ENCODE measurements at regions not wholly inside any gene's neighbourhood (a gene's known extent, or its start where the extent isn't known, plus 50 kb on each side); places are given as distances from the start of the nearest gene placed in this dataset.

- Histone ChIP-seq H3K27ac (ENCODE audit: low read depth, low read length) (no peak overlapping the region), H3K27me3 (ENCODE audit: control insufficient read depth, insufficient read depth, low read length, poor library complexity, severe bottlenecking) (no peaks in the 10 kb centered on the region), H3K9ac (ENCODE audit: extremely low read depth, low read length, poor library complexity, severe bottlenecking) (no peak overlapping the region), H3K36me3 (ENCODE audit: control insufficient read depth, insufficient read depth, low read length) (no peaks in the 10 kb centered on the region), H3K4me3 (ENCODE audit: low read length) (no peak overlapping the region), H3K9me3 (ENCODE audit: control insufficient read depth, low read length) (peaks cover 15% of the 10 kb centered on the region), H3K4me1 (ENCODE audit: control insufficient read depth, insufficient read depth, low read length) (no peaks in the 10 kb centered on the region)
- WGBS, 2 experiments (ENCODE audit: insufficient coverage in 1 of 2, insufficient read length in 1 of 2), result 86 to 100% methylated on average over 1 to 2 of the region's 2 CpGs
- H3K4me1 Mint-ChIP-seq, result no peaks in the 10 kb centered on the region
- no peak overlapping the region for H3K4me3 Mint-ChIP-seq
- no peak for DNase-seq
- no peak overlapping the region for H3K27ac Mint-ChIP-seq
- H3K36me3 Mint-ChIP-seq (ENCODE audit: low read depth), result no peaks in the 10 kb centered on the region
- no peak for TF ChIP-seq CTCF (conservative IDR thresholded peaks at IDR 0.05)
- peaks cover 16% of the 10 kb centered on the region for H3K9me3 Mint-ChIP-seq
- no peaks in the 10 kb centered on the region for H3K27me3 Mint-ChIP-seq (ENCODE audit: insufficient read depth)
These were observed 1526.4 kb upstream of the NUDT12 start for GRCh38 chr5:105088961-105089360.

GRCh38 chr5:105088102-105088501 is 1525.5 kb upstream of the NUDT12 start:
- TF ChIP-seq CTCF (conservative IDR thresholded peaks at IDR 0.05), result no peak
- no peak overlapping the region for H3K27ac ChIP-seq (ENCODE audit: low read depth, low read length)
- Mint-ChIP-seq H3K27ac (no peak overlapping the region), H3K4me1 (no peaks in the 10 kb centered on the region), H3K4me3 (no peak overlapping the region), H3K27me3 (ENCODE audit: insufficient read depth) (no peaks in the 10 kb centered on the region), H3K9me3 (peaks cover 11% of the 10 kb centered on the region), H3K36me3 (ENCODE audit: low read depth) (no peaks in the 10 kb centered on the region)
- no peaks in the 10 kb centered on the region for H3K36me3 ChIP-seq (ENCODE audit: control insufficient read depth, insufficient read depth, low read length)
- WGBS, 2 experiments (ENCODE audit: insufficient coverage in 1 of 2, insufficient read length in 1 of 2), result 97 to 100% methylated on average over 2 to 3 of the region's 3 CpGs
- H3K27me3 ChIP-seq (ENCODE audit: control insufficient read depth, insufficient read depth, low read length, poor library complexity, severe bottlenecking), result no peaks in the 10 kb centered on the region
- H3K4me1 ChIP-seq (ENCODE audit: control insufficient read depth, insufficient read depth, low read length), result no peaks in the 10 kb centered on the region
- H3K9me3 ChIP-seq (ENCODE audit: control insufficient read depth, low read length), result peaks cover 15% of the 10 kb centered on the region
- H3K9ac ChIP-seq (ENCODE audit: extremely low read depth, low read length, poor library complexity, severe bottlenecking), result no peak overlapping the region
- no peak overlapping the region for H3K4me3 ChIP-seq (ENCODE audit: low read length)
- no peak for DNase-seq

GRCh38 chr5:105057893-105058292 is 1495.3 kb upstream of the NUDT12 start:
- Histone ChIP-seq H3K4me3 (ENCODE audit: low read length) (no peak overlapping the region), H3K9ac (ENCODE audit: extremely low read depth, low read length, poor library complexity, severe bottlenecking) (no peak overlapping the region), H3K36me3 (ENCODE audit: control insufficient read depth, insufficient read depth, low read length) (no peaks in the 10 kb centered on the region), H3K27me3 (ENCODE audit: control insufficient read depth, insufficient read depth, low read length, poor library complexity, severe bottlenecking) (no peaks in the 10 kb centered on the region), H3K4me1 (ENCODE audit: control insufficient read depth, insufficient read depth, low read length) (no peaks in the 10 kb centered on the region), H3K9me3 (ENCODE audit: control insufficient read depth, low read length) (peaks cover 16% of the 10 kb centered on the region), H3K27ac (ENCODE audit: low read depth, low read length) (no peak overlapping the region)
- no peak for DNase-seq
- WGBS, 2 experiments (ENCODE audit: insufficient coverage in 1 of 2, insufficient read length in 1 of 2), result 58% methylated on average over 1 of the region's 1 CpG; no CpG with 5 or more reads in 1 of the 2 experiments
- Mint-ChIP-seq H3K27me3 (ENCODE audit: insufficient read depth) (no peaks in the 10 kb centered on the region), H3K27ac (no peak overlapping the region), H3K9me3 (peaks cover 16% of the 10 kb centered on the region), H3K36me3 (ENCODE audit: low read depth) (no peaks in the 10 kb centered on the region), H3K4me3 (no peak overlapping the region), H3K4me1 (no peaks in the 10 kb centered on the region)
- TF ChIP-seq CTCF (conservative IDR thresholded peaks at IDR 0.05), result no peak

Data from endodermal cell (in vitro differentiated cells).